IMR-90 (cell line): ENCODE measurements at regions not wholly inside any gene's neighbourhood (a gene's known extent, or its start where the extent isn't known, plus 50 kb on each side); places are given as distances from the start of the nearest gene placed in this dataset.

ENCODE experiments used
- CTCF ChIP-seq: conservative IDR thresholded peaks from 2 replicates; pipeline ENCODE4 v1.5.1; 2012; ENCODE audit warnings: mild to moderate bottlenecking, low read depth, low read length, improper control_type of control experiment
- USF2 ChIP-seq: fragments of 150-350 bp; IDR thresholded peaks from 2 replicates; pipeline ENCODE4 v1.6.1; 2017; ENCODE audit warnings: mild to moderate bottlenecking, antibody characterized with exemption, low read length, low read depth

- TF ChIP-seq CTCF, result no peak
- TF ChIP-seq USF2, result no peak
These were observed 229.2 kb upstream of the AFF2 start for GRCh38 chrX:148271263-148271662.
